Activated T-helper 1 cell treated with anti-CD3 and anti-CD28 coated beads, Interleukin-12 subunit alpha, Interleukin-12 subunit beta, Interleukin-2, Interleukin-4 antibody, amounts not matched to agents 30 ng/mL and 10 ng/mL and 1 ng/mL, durations not matched to agents 14 hours and 24 hours and 36 hours (primary cell): ENCODE measurements at regions not wholly inside any gene's neighbourhood (a gene's known extent, or its start where the extent isn't known, plus 50 kb on each side); places are given as distances from the start of the nearest gene placed in this dataset.
"Not testable (repeated sequence)": the region's sequence is repeated elsewhere in the genome, so short reads cannot be mapped to it uniquely, and the experiment has no call there.

Source experiments
- DNase-seq: peaks from one replicate; pipeline ENCODE4 v3.0.0; 2021; ENCODE audit warnings: low spot score
- H3K27ac Mint-ChIP-seq: one replicate; pipeline ENCODE4 v1.8.0; 2021; ENCODE audit warnings: mild to moderate bottlenecking, mixed read lengths
- H3K27me3 Mint-ChIP-seq: one replicate; pipeline ENCODE4 v1.8.0; 2022; ENCODE audit warnings: mild to moderate bottlenecking, moderate library complexity, mixed read lengths; ENCODE audit not compliant: insufficient read depth
- H3K36me3 Mint-ChIP-seq: one replicate; pipeline ENCODE4 v1.8.0; 2021; ENCODE audit warnings: low read depth, mixed read lengths
- H3K4me1 Mint-ChIP-seq: one replicate; pipeline ENCODE4 v1.8.0; 2021; ENCODE audit warnings: low read depth, mixed read lengths
- H3K4me3 Mint-ChIP-seq: one replicate; pipeline ENCODE4 v1.8.0; 2021; ENCODE audit warnings: mild to moderate bottlenecking, moderate library complexity, mixed read lengths
- H3K9me3 Mint-ChIP-seq: one replicate; pipeline ENCODE4 v1.8.0; 2021; ENCODE audit warnings: mixed read lengths
- intact Hi-C: fragments of 100-400 bp; cut with micrococcal nuclease; formaldehyde crosslinking; loops from one replicate; pipeline ENCODE4 v1.15.1; 2024

DNA sequence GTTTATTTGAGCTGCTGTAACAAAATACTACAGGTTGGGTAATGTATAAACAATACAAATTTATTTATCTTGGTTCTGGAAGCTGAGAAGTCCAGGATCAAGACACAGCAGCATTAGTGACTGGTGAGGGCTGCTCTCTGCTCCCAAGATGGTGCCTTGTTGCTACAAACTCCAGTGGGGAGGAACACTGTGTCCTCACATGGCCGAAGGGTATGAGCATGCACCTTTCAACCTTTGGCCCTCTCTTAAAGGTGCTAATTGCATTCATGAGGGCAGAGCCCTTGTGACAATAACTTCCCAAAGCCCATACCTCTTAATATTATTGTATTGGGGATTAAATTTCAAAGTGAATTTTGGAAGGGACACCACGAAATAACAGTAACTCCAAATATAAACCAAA lies 55.3 kb upstream of the ATP1B1 start:
- H3K27ac Mint-ChIP-seq, result no peak overlapping the region
- H3K36me3 Mint-ChIP-seq, result peaks cover 7% of the 10 kb centered on the region
- H3K4me1 Mint-ChIP-seq, result peaks cover 45% of the 10 kb centered on the region
- peaks cover 11% of the 10 kb centered on the region for H3K27me3 Mint-ChIP-seq
- no peak overlapping the region for H3K4me3 Mint-ChIP-seq
- intact Hi-C loops, result no loop called here
- no peak for DNase-seq
- peaks cover 16% of the 10 kb centered on the region for H3K9me3 Mint-ChIP-seq

DNA sequence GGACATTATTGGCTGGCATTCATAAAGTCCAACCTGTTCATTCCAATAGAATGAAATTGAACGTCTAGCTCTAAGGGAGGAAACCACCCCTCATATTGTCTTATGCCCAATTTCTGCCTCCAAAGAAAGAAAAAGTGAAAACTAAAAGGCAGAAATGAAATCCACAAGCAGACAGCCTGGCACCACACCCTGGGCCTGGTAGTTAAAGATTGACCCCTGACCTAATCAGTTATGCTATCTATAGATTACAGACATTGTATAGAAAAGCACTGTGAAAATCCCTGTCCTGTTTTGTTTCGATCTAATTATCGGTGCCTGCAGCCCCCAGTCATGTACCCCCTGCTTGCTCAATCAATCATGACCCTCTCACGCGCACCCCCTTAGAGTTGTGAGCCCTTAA lies 54.3 kb upstream of the ATP1B1 start:
- H3K36me3 Mint-ChIP-seq, DNase-seq, H3K4me3 Mint-ChIP-seq, intact Hi-C loops, H3K27ac Mint-ChIP-seq: not testable (repeated sequence)
- H3K4me1 Mint-ChIP-seq, result peaks cover 35% of the 10 kb centered on the region
- H3K9me3 Mint-ChIP-seq, result peaks cover 16% of the 10 kb centered on the region
- H3K27me3 Mint-ChIP-seq, result peaks cover 11% of the 10 kb centered on the region

DNA sequence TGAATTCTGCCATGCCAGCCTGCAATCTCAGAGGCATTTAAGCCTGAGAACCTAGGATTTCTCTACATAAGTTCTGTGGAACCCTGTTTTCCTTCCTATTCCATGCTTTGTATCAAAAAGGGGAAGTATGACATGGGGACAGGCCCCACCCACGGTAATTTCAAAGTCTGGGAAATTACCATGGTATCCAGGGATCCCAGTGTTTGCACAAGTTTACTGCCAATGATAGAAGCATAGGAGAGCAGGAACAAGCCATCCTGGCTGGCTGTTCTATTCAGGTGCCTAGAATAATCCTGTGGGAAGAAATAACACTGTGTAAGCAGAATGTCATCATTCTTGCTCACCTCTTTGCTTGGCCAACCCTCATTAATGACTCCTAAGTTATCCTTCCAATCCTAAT lies 53.8 kb upstream of the ATP1B1 start:
- intact Hi-C loops, result no loop called here
- peaks cover 11% of the 10 kb centered on the region for H3K27me3 Mint-ChIP-seq
- H3K9me3 Mint-ChIP-seq, result peaks cover 17% of the 10 kb centered on the region
- H3K4me3 Mint-ChIP-seq, result no peak overlapping the region
- no peak for DNase-seq
- no peak overlapping the region for H3K27ac Mint-ChIP-seq
- peaks cover 5% of the 10 kb centered on the region for H3K36me3 Mint-ChIP-seq
- peaks cover 29% of the 10 kb centered on the region for H3K4me1 Mint-ChIP-seq

- Mint-ChIP-seq H3K9me3 (peaks cover 17% of the 10 kb centered on the region), H3K4me1 (peaks cover 24% of the 10 kb centered on the region), H3K36me3 (peaks cover 5% of the 10 kb centered on the region), H3K4me3 (no peak overlapping the region), H3K27me3 (peaks cover 11% of the 10 kb centered on the region), H3K27ac (no peak overlapping the region)
- intact Hi-C loops, result no loop called here
- no peak for DNase-seq
These were observed 53.3 kb upstream of the ATP1B1 start for GRCh38 chr1:169053196-169053595.
